Medulla oblongata (tissue), 1 donor: ENCODE measurements at regions not wholly inside any gene's neighbourhood (a gene's known extent, or its start where the extent isn't known, plus 50 kb on each side); places are given as distances from the start of the nearest gene placed in this dataset.

ENCODE experiments used
- DNase-seq: peaks from one replicate; pipeline ENCODE4 v3.0.0-alpha.2; 2015; ENCODE audit errors: extremely low spot score

GRCh38 chr3:53949541-53949940, 57.9 kb upstream of the SELENOK start:
- no peak for DNase-seq

- no peak for DNase-seq
Measured at GRCh38 chr3:53948174-53948573, 56.5 kb upstream of the SELENOK start.

- no peak for DNase-seq
Measured at GRCh38 chr3:53944028-53944427, 52.4 kb upstream of the SELENOK start.

GRCh38 chr3:53941950-53942349, 50.3 kb upstream of the SELENOK start:
- DNase-seq, result no peak
